CD4-positive, alpha-beta T cell (primary cell): ENCODE measurements at regions not wholly inside any gene's neighbourhood (a gene's known extent, or its start where the extent isn't known, plus 50 kb on each side); places are given as distances from the start of the nearest gene placed in this dataset.
"Not testable (repeated sequence)": the region's sequence is repeated elsewhere in the genome, so short reads cannot be mapped to it uniquely, and the experiment has no call there.

ENCODE experiments used
- ATAC-seq: fragments of 200-7000 bp; cut with Tn5 transposase; one replicate; pipeline ENCODE4 v1.10.0; 2022; ENCODE audit warnings: mild to moderate bottlenecking; ENCODE audit not compliant: poor library complexity
- CTCF ChIA-PET: fragments of 350-600 bp; sonication (Branson Sonifier 250); formaldehyde crosslinking; loops from one replicate; lab custom pipeline; 2021; ENCODE audit warnings: antibody characterized with exemption, inconsistent platforms; lab: Charles Lee
- POLR2A ChIA-PET: fragments of 350-600 bp; sonication (Branson Sonifier 250); formaldehyde crosslinking; loops from one replicate; lab custom pipeline; 2021; ENCODE audit warnings: antibody characterized with exemption, inconsistent platforms; lab: Charles Lee
- DNase-seq, 14 experiments: peaks; one replicate each; pipeline ENCODE4 v3.0.0-alpha.2; 2013 to 2020; ENCODE audit warnings: mixed read lengths in 2 of 14
- H3K27ac ChIP-seq, 2 donors: one replicate each; pipeline versions ENCODE4 v1.5.1 to v1.7.0; 2013; ENCODE audit warnings: low read length in 2 of 2, low read depth in 1 of 2, mild to moderate bottlenecking in 1 of 2
- H3K27me3 ChIP-seq, 2 experiments: 1 replicate in 1 of 2; 2 replicates in 1 of 2; pipeline versions ENCODE4 v1.6.1 to v1.7.0; 2013; ENCODE audit warnings: low read length in 2 of 2, control low read depth in 1 of 2, mild to moderate bottlenecking in 1 of 2, moderate library complexity in 1 of 2; ENCODE audit not compliant: insufficient read depth in 2 of 2, control insufficient read depth in 1 of 2
- H3K36me3 ChIP-seq: one replicate; pipeline ENCODE4 v1.6.1; 2013; ENCODE audit warnings: low read length, control low read depth; ENCODE audit not compliant: insufficient read depth
- H3K4me1 ChIP-seq: one replicate; pipeline ENCODE4 v1.6.1; 2013; ENCODE audit warnings: low read length, control low read depth; ENCODE audit not compliant: insufficient read depth
- H3K4me3 ChIP-seq: one replicate; pipeline ENCODE4 v1.5.1; 2013; ENCODE audit warnings: mild to moderate bottlenecking, low read length, moderate library complexity
- H3K9me3 ChIP-seq, 2 experiments: 1 replicate in 1 of 2; 2 replicates in 1 of 2; pipeline versions ENCODE4 v1.6.1 to v1.7.0; 2013; ENCODE audit warnings: low read length in 2 of 2, mild to moderate bottlenecking in 2 of 2, control low read depth in 1 of 2, moderate library complexity in 1 of 2; ENCODE audit not compliant: control insufficient read depth in 1 of 2, insufficient read depth in 1 of 2
- H3K27ac Mint-ChIP-seq: one replicate; pipeline ENCODE4 v1.8.0; 2020; ENCODE audit warnings: mixed read lengths
- H3K27me3 Mint-ChIP-seq: one replicate; pipeline ENCODE4 v1.8.0; 2021; ENCODE audit warnings: mixed read lengths
- H3K36me3 Mint-ChIP-seq: one replicate; pipeline ENCODE4 v1.8.0; 2021; ENCODE audit warnings: low read depth, mixed read lengths
- H3K4me1 Mint-ChIP-seq: one replicate; pipeline ENCODE4 v1.8.0; 2021; ENCODE audit warnings: low read depth, mixed read lengths
- H3K4me3 Mint-ChIP-seq: one replicate; pipeline ENCODE4 v1.8.0; 2020; ENCODE audit warnings: mild to moderate bottlenecking, mixed read lengths
- H3K9me3 Mint-ChIP-seq: one replicate; pipeline ENCODE4 v1.8.0; 2020; ENCODE audit warnings: mixed read lengths
- CTCF ChIP-seq: fragments of 200-600 bp; IDR thresholded peaks from one replicate; pipeline ENCODE4 v1.8.0; 2022; ENCODE audit warnings: antibody characterized with exemption, mild to moderate bottlenecking
- intact Hi-C, 2 experiments: fragments of 100-400 bp; cut with DNase I in 1 of 2; cut with micrococcal nuclease in 1 of 2; formaldehyde crosslinking; loops; one replicate each; pipeline versions ENCODE4 v1.15.1 to v1.9.0; 2023 to 2025; cut with DNase I, micrococcal nuclease

GRCh38 chr4:56134266-56134665 lies 185.5 kb downstream of the CEP135 start:
- Mint-ChIP-seq H3K9me3 (no peaks in the 10 kb centered on the region), H3K4me3 (no peak overlapping the region), H3K27ac (no peak overlapping the region), H3K36me3 (no peaks in the 10 kb centered on the region), H3K4me1 (no peaks in the 10 kb centered on the region), H3K27me3 (no peaks in the 10 kb centered on the region)
- TF ChIP-seq CTCF = no peak
- no peak overlapping the region for H3K27ac ChIP-seq
- H3K27me3 ChIP-seq = no peaks in the 10 kb centered on the region
- POLR2A ChIA-PET = no interaction called here
- H3K4me1 ChIP-seq = no peaks in the 10 kb centered on the region
- ATAC-seq (no peak), DNase-seq (no peak)
- no peaks in the 10 kb centered on the region for H3K9me3 ChIP-seq
- H3K4me3 ChIP-seq = no peak overlapping the region
- intact Hi-C loops = no loop called here
- H3K36me3 ChIP-seq = no peaks in the 10 kb centered on the region
- CTCF ChIA-PET = no interaction called here

GRCh38 chr4:56132835-56133234 lies 184.1 kb downstream of the CEP135 start:
- Histone ChIP-seq H3K9me3 (no peaks in the 10 kb centered on the region), H3K36me3 (no peaks in the 10 kb centered on the region), H3K4me1 (no peaks in the 10 kb centered on the region), H3K27ac (no peak overlapping the region), H3K4me3 (no peak overlapping the region), H3K27me3 (peaks cover 0 to 3% of the 10 kb centered on the region in 2 experiments)
- no peak for ATAC-seq
- POLR2A ChIA-PET = no interaction called here
- no peaks in the 10 kb centered on the region for H3K9me3 Mint-ChIP-seq
- H3K4me3 Mint-ChIP-seq = no peak overlapping the region
- intact Hi-C loops = no loop called here
- no peak overlapping the region for H3K27ac Mint-ChIP-seq
- H3K36me3 Mint-ChIP-seq = no peaks in the 10 kb centered on the region
- no peak for DNase-seq
- no peaks in the 10 kb centered on the region for H3K27me3 Mint-ChIP-seq
- no peak for TF ChIP-seq CTCF
- CTCF ChIA-PET = no interaction called here
- no peaks in the 10 kb centered on the region for H3K4me1 Mint-ChIP-seq

- intact Hi-C loops, H3K36me3 Mint-ChIP-seq, ATAC-seq, H3K27me3 ChIP-seq, POLR2A ChIA-PET, H3K27ac ChIP-seq, H3K9me3 Mint-ChIP-seq, H3K4me1 ChIP-seq, H3K4me3 Mint-ChIP-seq, H3K27ac Mint-ChIP-seq, H3K4me3 ChIP-seq, H3K36me3 ChIP-seq, H3K4me1 Mint-ChIP-seq, DNase-seq, H3K27me3 Mint-ChIP-seq, H3K9me3 ChIP-seq: not testable (repeated sequence)
- CTCF ChIA-PET = interaction anchor here (0.6 kb wide), 1 partner anchor 61 kb away, joined by 3 read pairs; no protein-coding TSS in a partner anchor
Measured at GRCh38 chr4:56132188-56132587, 183.4 kb downstream of the CEP135 start.

GRCh38 chr4:56130606-56131155 lies 181.9 kb downstream of the CEP135 start:
- intact Hi-C loops = no loop called here
- Histone ChIP-seq H3K36me3 (no peaks in the 10 kb centered on the region), H3K27ac (no peak overlapping the region), H3K27me3 (peaks cover 0 to 5% of the 10 kb centered on the region in 2 experiments), H3K9me3 (no peaks in the 10 kb centered on the region), H3K4me3 (no peak overlapping the region), H3K4me1 (no peaks in the 10 kb centered on the region)
- peaks cover 4% of the 10 kb centered on the region for H3K27me3 Mint-ChIP-seq
- no peaks in the 10 kb centered on the region for H3K36me3 Mint-ChIP-seq
- DNase-seq (no peak), ATAC-seq (no peak)
- H3K4me1 Mint-ChIP-seq = no peaks in the 10 kb centered on the region
- H3K4me3 Mint-ChIP-seq = no peak overlapping the region
- ChIA-PET POLR2A (no interaction called here), CTCF (no interaction called here)
- H3K9me3 Mint-ChIP-seq = no peaks in the 10 kb centered on the region
- H3K27ac Mint-ChIP-seq = no peak overlapping the region
- TF ChIP-seq CTCF = no peak
